ENCODE measurements at regions not wholly inside any gene's neighbourhood (a gene's known extent, or its start where the extent isn't known, plus 50 kb on each side); places are given as distances from the start of the nearest gene placed in this dataset.
"Not testable (repeated sequence)": the region's sequence is repeated elsewhere in the genome, so short reads cannot be mapped to it uniquely, and the experiment has no call there.

DNA sequence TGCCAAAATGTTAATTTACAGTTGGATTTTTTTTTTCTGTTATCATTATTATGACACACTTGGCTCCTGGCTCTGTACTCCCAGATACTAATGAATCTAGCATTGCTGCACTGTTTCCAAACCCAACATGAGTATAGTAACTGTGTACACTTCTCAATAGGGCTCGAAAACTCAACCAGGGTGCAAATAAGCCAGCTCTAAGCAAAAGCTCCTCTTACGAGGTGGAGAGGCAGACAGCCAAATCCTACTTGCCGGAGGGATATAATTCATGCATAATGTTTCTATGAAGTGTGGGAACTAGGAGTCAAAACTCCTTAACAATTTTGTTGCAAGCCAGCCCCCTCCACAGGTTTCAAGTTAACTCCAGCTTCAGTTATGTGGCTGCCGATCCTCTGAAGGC lies 510.4 kb upstream of the ZP4 start:
- DNase-seq (ENCODE audit: extremely low read depth in 1 of 11, low read depth in 9 of 11, low spot score in 4 of 11): no peak

- no peak for DNase-seq (ENCODE audit: extremely low read depth in 1 of 11, low read depth in 9 of 11, low spot score in 4 of 11)
These were observed 508.8 kb upstream of the ZP4 start for GRCh38 chr1:238399558-238399957.

DNA sequence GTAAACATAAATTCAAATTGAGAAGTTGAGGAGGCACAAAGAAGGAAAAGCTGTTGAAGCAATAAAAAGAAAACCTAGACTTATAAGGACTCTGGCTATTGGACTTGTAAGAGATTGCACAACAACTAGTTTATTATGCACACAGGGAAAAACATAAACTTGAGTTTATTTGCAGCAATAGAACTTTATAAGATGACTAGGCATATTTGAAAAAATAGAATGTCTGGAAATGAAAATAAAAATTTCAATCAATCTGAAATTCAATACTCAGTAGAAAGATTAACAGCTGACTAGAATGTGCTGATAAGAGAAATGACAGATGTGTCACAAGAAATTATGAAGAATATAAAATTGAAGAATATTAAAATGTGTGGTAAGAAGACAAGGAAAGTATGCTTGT lies 505.4 kb upstream of the ZP4 start:
- DNase-seq (ENCODE audit: extremely low read depth in 1 of 11, low read depth in 9 of 11, low spot score in 4 of 11): no peak

DNA sequence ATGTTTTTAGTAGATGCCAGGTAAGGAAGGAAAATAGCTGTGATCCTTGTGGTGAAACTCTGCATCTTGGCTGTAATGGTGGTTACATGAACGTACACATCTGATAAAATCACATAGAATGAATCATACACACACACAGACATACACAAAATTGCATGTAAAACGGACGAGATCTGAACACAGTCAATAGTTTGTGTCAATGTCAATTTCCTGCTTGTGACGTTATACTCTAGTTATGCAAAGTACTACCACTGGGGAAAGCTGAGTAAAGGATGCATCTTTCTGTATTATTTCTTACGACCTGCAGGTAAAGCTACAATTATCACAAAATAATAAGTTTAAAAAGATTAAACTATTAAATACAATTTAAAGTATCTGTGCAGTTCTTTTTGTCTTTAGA lies 493.7 kb upstream of the ZP4 start:
- no peak for DNase-seq (ENCODE audit: extremely low read depth in 1 of 11, low read depth in 9 of 11, low spot score in 4 of 11)

DNA sequence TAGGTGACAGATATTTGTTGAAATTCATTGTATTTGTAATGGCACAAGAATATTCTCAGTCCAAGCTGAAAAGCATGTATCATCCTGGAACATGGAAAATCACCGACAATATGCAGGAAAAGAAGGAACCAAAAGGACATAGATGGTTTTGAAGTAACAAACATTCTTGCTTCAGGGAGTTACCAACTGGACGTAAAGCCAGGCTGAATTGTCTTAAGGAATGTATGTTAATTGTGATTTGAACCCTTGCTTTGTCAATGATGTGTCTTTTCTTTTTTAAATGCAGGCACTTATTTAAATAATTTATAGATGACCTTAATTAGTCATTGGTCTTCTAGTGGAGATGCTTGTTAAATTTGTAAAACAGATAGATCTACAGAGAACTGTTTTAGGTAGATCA lies 489.4 kb upstream of the ZP4 start:
- no peak for DNase-seq (ENCODE audit: extremely low read depth in 1 of 11, low read depth in 9 of 11, low spot score in 4 of 11)

GRCh38 chr1:238379446-238379845 lies 488.7 kb upstream of the ZP4 start:
- not testable (repeated sequence) for DNase-seq (ENCODE audit: extremely low read depth in 1 of 11, low read depth in 9 of 11, low spot score in 4 of 11)

DNA sequence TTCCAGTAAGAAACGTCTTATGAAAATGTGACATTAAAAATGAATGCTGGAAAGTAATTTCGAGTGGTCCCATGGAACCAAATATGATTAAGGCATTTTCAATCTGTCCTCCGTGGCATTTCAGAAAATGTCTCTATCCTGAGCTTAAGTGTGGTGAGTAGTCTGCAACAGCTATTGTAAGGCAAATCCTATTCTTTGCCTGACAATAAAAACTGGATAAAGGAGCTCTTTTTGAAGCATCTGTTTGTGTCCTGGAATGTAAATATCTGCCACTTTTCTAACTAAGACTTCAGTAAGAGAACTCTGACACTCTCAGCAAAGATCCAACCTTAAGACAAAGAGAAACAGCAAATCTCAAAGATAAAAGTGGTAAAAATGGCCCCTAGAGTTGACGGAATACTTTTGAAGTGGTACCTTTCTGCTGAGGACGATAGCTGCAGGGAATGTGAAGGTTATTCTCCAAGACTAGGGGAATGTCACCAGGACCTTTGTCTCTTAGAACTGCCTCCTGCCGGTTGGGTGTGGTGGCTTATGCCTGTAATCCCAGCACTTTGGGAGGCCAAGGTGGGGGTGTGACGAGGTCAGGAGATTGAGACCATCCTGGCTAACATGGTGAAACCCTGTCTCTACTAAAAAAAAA lies 486.7 kb upstream of the ZP4 start:
- no peak for DNase-seq (ENCODE audit: extremely low read depth in 1 of 11, low read depth in 9 of 11, low spot score in 4 of 11)

DNA sequence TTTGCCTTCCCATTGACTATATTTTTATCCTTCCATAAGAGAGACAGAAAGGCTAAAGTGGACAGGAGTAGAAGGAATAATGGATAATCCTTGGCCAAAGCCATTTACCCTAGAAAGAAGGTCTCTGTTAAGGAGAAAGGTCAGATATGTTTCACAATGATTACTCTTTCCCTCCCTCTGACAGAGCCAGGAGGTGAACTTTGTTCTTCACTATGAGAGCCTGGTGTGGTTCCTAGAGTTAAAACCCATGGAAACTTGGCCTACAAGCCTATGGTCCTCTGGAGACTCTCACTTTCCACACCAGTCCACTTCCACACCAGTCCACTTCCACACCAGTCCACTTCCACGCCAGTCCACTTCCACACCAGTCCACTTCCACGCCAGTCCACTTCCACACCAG lies 479.9 kb upstream of the ZP4 start:
- DNase-seq (ENCODE audit: extremely low read depth in 1 of 11, low read depth in 9 of 11, low spot score in 4 of 11): no peak

- no peak for DNase-seq (ENCODE audit: extremely low read depth in 1 of 11, low read depth in 9 of 11, low spot score in 4 of 11)
These were observed 473.6 kb upstream of the ZP4 start for GRCh38 chr1:238364214-238364892.

- DNase-seq (ENCODE audit: extremely low read depth in 1 of 11, low read depth in 9 of 11, low spot score in 4 of 11): no peak
These were observed 469.8 kb upstream of the ZP4 start for GRCh38 chr1:238360474-238360873.

GRCh38 chr1:238350471-238350870 lies 459.7 kb upstream of the ZP4 start:
- no peak for DNase-seq (ENCODE audit: extremely low read depth in 1 of 11, low read depth in 9 of 11, low spot score in 4 of 11)

GRCh38 chr1:238346340-238346739 lies 455.6 kb upstream of the ZP4 start:
- no peak for DNase-seq (ENCODE audit: extremely low read depth in 1 of 11, low read depth in 9 of 11, low spot score in 4 of 11)

DNA sequence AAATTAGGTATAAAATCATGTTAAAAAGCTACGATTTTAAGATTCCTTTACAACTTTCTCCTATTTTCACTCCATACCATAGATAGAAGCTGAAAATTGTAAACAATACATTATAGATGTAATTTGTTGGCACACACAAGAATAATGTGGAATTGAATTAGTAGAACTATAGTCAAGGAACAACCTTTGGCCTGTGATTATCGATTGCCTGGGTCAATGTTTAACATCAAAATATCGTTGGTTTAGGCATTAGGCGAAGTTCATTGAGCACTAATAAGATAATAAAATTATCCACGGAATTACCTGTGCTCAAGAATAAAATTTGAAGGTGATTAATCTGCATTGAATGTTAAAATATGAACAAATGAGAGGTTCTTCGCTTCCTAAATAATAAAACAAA lies 455.1 kb upstream of the ZP4 start:
- DNase-seq (ENCODE audit: extremely low read depth in 1 of 11, low read depth in 9 of 11, low spot score in 4 of 11): no peak

DNA sequence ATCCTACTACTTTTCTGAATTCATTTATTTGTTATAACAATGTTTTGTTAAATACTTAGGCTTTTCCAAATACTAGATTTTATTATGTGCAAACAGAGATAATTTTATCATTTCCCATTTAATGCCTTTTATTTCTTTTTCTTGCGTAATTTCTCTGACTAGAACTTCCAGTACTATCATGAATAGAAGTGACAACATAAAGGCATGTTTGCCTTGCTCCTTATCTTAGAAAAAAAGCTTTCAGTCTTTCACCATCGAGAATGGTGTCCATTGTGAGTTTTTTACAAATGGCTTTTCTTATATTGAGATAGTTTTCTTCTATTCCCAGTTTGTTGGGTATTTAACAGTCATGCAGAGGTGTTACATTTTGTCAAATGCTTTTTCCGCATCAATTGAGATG lies 453.1 kb upstream of the ZP4 start:
- DNase-seq (ENCODE audit: extremely low read depth in 1 of 11, low read depth in 9 of 11, low spot score in 4 of 11): no peak

GRCh38 chr1:238341395-238341794 lies 450.7 kb upstream of the ZP4 start:
- DNase-seq (ENCODE audit: extremely low read depth in 1 of 11, low read depth in 9 of 11, low spot score in 4 of 11): no peak

DNA sequence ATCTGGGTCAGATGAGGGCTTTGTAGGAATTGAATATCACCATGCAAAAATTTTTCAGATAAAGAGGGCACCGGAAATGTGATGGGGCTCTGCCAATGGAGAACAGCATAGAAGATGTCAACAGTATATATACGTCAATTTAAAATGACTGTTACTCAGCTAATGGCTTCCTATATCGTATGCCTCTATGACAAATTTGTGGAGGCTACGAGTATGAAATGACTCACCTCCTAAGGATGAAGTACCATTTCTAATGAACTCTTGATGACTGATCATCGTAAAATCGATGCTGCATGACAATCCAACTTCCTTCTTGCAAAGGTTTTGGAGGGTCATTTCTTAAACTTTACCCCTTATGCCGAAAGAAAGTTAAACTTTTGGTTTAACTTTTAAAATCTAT lies 450.3 kb upstream of the ZP4 start:
- DNase-seq (ENCODE audit: extremely low read depth in 1 of 11, low read depth in 9 of 11, low spot score in 4 of 11): no peak

DNA sequence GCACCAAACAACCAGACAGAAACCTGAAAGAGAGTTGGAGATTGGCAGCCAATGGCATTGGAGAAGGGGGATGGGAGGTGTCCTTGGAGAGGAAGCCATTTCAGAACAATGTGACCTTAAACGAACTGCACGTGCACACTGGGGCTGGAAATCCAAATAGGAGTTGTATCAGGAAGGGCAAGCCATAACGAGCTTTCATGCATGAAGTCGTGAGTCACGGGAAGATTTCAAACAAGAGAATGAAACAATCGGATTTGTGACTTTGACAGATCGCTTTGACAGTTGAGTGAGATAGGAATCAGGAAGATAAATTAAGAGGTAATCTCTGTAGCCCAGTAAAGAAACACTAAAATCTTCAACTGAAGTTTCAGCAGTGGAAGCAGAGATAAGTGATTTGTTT lies 445.8 kb upstream of the ZP4 start:
- DNase-seq (ENCODE audit: extremely low read depth in 1 of 11, low read depth in 9 of 11, low spot score in 4 of 11): no peak

GRCh38 chr1:238334170-238334569 lies 443.4 kb upstream of the ZP4 start:
- no peak for DNase-seq (ENCODE audit: extremely low read depth in 1 of 11, low read depth in 9 of 11, low spot score in 4 of 11)

- DNase-seq (ENCODE audit: extremely low read depth in 1 of 11, low read depth in 9 of 11, low spot score in 4 of 11): no peak
These were observed 440.8 kb upstream of the ZP4 start for GRCh38 chr1:238331557-238331956.

DNA sequence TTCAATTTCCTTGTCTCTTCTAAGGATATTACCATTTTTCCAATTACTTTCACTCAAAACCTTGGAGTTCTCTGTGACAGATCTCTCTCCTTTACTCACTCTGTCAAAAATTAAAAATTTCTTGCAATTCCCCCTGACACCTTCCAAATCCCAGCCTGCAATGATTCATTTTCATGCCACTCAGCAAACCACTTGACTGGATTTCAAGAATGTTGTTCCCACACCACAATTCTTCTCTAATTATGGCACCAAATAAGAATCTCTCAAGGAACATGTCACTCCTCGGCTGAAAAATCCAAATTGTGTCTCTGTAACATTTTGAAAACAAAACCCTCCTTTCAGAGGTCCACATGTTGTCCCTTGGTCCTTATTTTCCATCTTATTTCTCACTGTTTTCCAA lies 438.9 kb upstream of the ZP4 start:
- no peak for DNase-seq (ENCODE audit: extremely low read depth in 1 of 11, low read depth in 9 of 11, low spot score in 4 of 11)

- not testable (repeated sequence) for DNase-seq (ENCODE audit: extremely low read depth in 1 of 11, low read depth in 9 of 11, low spot score in 4 of 11)
These were observed 436.3 kb upstream of the ZP4 start for GRCh38 chr1:238327033-238327432.
